ENCODE measurements at regions not wholly inside any gene's neighbourhood (a gene's known extent, or its start where the extent isn't known, plus 50 kb on each side); places are given as distances from the start of the nearest gene placed in this dataset.

DNA sequence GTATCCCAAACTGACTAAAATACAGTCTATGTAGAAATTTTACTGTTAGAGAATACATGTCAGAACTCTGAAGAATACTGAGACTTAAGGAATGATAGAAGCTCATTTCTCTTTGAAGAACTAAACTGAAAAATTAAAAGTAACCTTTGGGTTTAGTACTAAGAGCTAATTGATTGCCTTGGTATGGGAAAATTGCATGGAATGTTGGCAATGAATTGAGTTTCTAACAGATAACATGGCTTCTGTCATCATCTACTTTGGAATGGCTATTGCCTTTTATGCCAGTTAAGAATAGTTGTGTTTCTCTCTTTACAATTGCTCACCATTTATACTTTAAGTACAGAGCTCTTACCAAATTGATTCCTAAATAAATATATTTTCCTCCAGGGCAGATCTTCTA lies 308.8 kb upstream of the SYT1 start:
- in situ Hi-C loops (cut with MboI; ENCODE audit: low sequenced_read_pairs), result no loop called here
- H4K8ac ChIP-seq (ENCODE audit: low read depth in 2 of 2, low read length in 2 of 2), result no peak overlapping the region
- H3K4ac ChIP-seq (ENCODE audit: low read depth, low read length), result no peak overlapping the region
- ChIA-PET CTCF (no interaction called here), POLR2A (ENCODE audit: unreplicated experiment) (no interaction called here)
- H3K27ac ChIP-seq (ENCODE audit: insufficient read depth, low read length), result no peak overlapping the region
- no peak overlapping the region for H4K91ac ChIP-seq (ENCODE audit: insufficient read depth, low read depth, low read length)
- H2BK5ac ChIP-seq (ENCODE audit: low read depth, low read length, poor library complexity, severe bottlenecking), result no peak overlapping the region
- BruUV-seq (replicated peaks), result no TSS peak
- DNase-seq, result no peak
- ATAC-seq (ENCODE audit: low read depth), result no peak; the same call in 1 of the 2 replicates
- no peak overlapping the region for H2BK20ac ChIP-seq (ENCODE audit: low read depth, low read length)
- TF ChIP-seq RCOR1 (IDR thresholded peaks at IDR 0.05; ENCODE audit: insufficient replicate concordance, low read length) (no peak), BHLHE40 (IDR thresholded peaks at IDR 0.05; ENCODE audit: low read depth, low read length) (no peak), MAZ (IDR thresholded peaks at IDR 0.05; ENCODE audit: borderline replicate concordance, low read depth, low read length) (no peak), RFX5 (IDR thresholded peaks at IDR 0.05; ENCODE audit: low read depth, low read length) (no peak), POLR2A (IDR thresholded peaks at IDR 0.05; ENCODE audit: low read depth, low read length) (no peak), MAFK (IDR thresholded peaks at IDR 0.05; ENCODE audit: low read depth, low read length) (no peak), FOS (IDR thresholded peaks at IDR 0.05; ENCODE audit: low read depth, low read length) (no peak), CHD1 (IDR thresholded peaks at IDR 0.05; ENCODE audit: low read depth, low read length) (no peak), NFE2L2 (IDR thresholded peaks at IDR 0.05; ENCODE audit: low read depth, low read length) (no peak), RAD21 (IDR thresholded peaks at IDR 0.05; ENCODE audit: low read length) (no peak), MXI1 (IDR thresholded peaks at IDR 0.05; ENCODE audit: borderline replicate concordance, low read depth, low read length) (no peak)
- TF ChIP-seq, protein P1, sequence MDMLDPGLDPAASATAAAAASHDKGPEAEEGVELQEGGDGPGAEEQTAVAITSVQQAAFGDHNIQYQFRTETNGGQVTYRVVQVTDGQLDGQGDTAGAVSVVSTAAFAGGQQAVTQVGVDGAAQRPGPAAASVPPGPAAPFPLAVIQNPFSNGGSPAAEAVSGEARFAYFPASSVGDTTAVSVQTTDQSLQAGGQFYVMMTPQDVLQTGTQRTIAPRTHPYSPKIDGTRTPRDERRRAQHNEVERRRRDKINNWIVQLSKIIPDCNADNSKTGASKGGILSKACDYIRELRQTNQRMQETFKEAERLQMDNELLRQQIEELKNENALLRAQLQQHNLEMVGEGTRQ (IDR thresholded peaks at IDR 0.05; ENCODE audit: low read depth, low read length), result no peak
- TF ChIP-seq, protein P2, sequence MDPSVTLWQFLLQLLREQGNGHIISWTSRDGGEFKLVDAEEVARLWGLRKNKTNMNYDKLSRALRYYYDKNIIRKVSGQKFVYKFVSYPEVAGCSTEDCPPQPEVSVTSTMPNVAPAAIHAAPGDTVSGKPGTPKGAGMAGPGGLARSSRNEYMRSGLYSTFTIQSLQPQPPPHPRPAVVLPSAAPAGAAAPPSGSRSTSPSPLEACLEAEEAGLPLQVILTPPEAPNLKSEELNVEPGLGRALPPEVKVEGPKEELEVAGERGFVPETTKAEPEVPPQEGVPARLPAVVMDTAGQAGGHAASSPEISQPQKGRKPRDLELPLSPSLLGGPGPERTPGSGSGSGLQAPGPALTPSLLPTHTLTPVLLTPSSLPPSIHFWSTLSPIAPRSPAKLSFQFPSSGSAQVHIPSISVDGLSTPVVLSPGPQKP (IDR thresholded peaks at IDR 0.05; ENCODE audit: borderline replicate concordance, low read depth, low read length), result no peak
- TF ChIP-seq, protein P3, sequence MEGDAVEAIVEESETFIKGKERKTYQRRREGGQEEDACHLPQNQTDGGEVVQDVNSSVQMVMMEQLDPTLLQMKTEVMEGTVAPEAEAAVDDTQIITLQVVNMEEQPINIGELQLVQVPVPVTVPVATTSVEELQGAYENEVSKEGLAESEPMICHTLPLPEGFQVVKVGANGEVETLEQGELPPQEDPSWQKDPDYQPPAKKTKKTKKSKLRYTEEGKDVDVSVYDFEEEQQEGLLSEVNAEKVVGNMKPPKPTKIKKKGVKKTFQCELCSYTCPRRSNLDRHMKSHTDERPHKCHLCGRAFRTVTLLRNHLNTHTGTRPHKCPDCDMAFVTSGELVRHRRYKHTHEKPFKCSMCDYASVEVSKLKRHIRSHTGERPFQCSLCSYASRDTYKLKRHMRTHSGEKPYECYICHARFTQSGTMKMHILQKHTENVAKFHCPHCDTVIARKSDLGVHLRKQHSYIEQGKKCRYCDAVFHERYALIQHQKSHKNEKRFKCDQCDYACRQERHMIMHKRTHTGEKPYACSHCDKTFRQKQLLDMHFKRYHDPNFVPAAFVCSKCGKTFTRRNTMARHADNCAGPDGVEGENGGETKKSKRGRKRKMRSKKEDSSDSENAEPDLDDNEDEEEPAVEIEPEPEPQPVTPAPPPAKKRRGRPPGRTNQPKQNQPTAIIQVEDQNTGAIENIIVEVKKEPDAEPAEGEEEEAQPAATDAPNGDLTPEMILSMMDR (conservative IDR thresholded peaks at IDR 0.05; ENCODE audit: low read depth, low read length), result no peak
- dilution Hi-C loops (cut with HindIII; ENCODE audit: low sequenced_read_pairs, unreplicated experiment), result no loop called here
- H3K23ac ChIP-seq (ENCODE audit: low read depth, low read length), result no peak overlapping the region
- H2BK120ac ChIP-seq (ENCODE audit: low read depth, low read length), result no peak overlapping the region
- H3K9ac ChIP-seq (ENCODE audit: low read depth, low read length), result no peak overlapping the region
- no peaks in the 10 kb centered on the region for H3K27me3 ChIP-seq (ENCODE audit: control insufficient read depth, insufficient read depth, low read length)
- no peak overlapping the region for H2AK9ac ChIP-seq (replicated peaks; ENCODE audit: low read depth, low read length, poor library complexity)
- intact Hi-C loops (cut with micrococcal nuclease), result loop anchor here (10.0 kb wide), 1 partner anchor 371 kb away; no protein-coding TSS in a partner anchor
- no peak overlapping the region for H2AK5ac ChIP-seq (ENCODE audit: low read depth, low read length)
- H3K4me1 ChIP-seq (ENCODE audit: control insufficient read depth, insufficient read depth, low read length), result no peaks in the 10 kb centered on the region
- H3K14ac ChIP-seq (replicated peaks; ENCODE audit: low read depth, low read length), result no peak overlapping the region
- H4K5ac ChIP-seq (ENCODE audit: low read depth, low read length), result no peak overlapping the region
- H2AFZ ChIP-seq (replicated peaks; ENCODE audit: low read length, poor library complexity), result no peak overlapping the region
- H3K4me2 ChIP-seq (ENCODE audit: low read depth, low read length), result no peak overlapping the region
- no peak overlapping the region for H3K4me3 ChIP-seq (ENCODE audit: insufficient read depth, low read depth, low read length)
- H3K36me3 ChIP-seq (ENCODE audit: control insufficient read depth, insufficient read depth, low read length), result no peaks in the 10 kb centered on the region
- H4K20me1 ChIP-seq (ENCODE audit: insufficient read depth, low read length), result no peaks in the 10 kb centered on the region
- no peak overlapping the region for H3K18ac ChIP-seq (ENCODE audit: low read depth, low read length)
- H3K9me1 ChIP-seq (ENCODE audit: insufficient read depth, low read length), result no peaks in the 10 kb centered on the region
- no peaks in the 10 kb centered on the region for H3K79me1 ChIP-seq (ENCODE audit: low read depth in 1 of 2, low read length in 2 of 2)
- no peak overlapping the region for H2BK15ac ChIP-seq (ENCODE audit: low read depth, low read length)
- no peaks in the 10 kb centered on the region for H3K9me3 ChIP-seq (ENCODE audit: control insufficient read depth, insufficient read depth, low read length)
- H3K56ac ChIP-seq (ENCODE audit: extremely low read depth, insufficient read depth, low read length), result no peak overlapping the region
